ENCODE measurements at regions not wholly inside any gene's neighbourhood (a gene's known extent, or its start where the extent isn't known, plus 50 kb on each side); places are given as distances from the start of the nearest gene placed in this dataset.

DNA sequence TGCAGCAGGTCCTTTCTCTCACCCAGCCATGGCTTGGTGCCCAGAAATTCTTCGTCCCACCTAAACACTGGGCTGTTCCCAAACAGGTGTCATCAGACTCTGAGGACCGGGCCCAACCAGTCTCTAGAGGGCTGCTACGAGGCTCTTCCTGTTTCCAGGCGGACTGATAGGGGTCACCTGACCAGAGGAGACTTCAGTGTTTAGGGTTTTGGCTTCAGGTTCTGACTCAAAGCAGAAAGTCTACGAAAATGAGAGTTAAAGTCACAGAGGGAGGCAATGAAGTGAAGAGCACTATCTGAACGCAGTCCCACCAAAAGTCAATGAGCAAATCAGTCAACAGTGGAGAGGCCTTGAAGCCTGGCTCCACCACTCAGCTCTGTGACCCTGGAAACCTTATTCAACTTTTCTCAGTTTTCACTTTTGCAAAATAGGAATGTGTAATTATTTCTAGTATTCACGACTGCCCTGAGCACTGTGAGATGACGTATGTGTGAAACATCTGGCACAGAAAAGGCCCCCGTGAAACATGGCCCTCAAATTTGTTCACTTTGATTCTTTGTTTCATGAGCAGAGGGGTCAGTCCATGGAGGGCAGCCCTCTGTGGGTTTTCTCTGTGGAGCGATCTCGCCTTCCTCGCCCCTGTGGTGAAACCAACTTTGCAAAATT, 189.9 kb upstream of the PDE1C start:
- no peak overlapping the region for H3K4me3 ChIP-seq (ENCODE audit: low read length)
- TF ChIP-seq, protein P1, sequence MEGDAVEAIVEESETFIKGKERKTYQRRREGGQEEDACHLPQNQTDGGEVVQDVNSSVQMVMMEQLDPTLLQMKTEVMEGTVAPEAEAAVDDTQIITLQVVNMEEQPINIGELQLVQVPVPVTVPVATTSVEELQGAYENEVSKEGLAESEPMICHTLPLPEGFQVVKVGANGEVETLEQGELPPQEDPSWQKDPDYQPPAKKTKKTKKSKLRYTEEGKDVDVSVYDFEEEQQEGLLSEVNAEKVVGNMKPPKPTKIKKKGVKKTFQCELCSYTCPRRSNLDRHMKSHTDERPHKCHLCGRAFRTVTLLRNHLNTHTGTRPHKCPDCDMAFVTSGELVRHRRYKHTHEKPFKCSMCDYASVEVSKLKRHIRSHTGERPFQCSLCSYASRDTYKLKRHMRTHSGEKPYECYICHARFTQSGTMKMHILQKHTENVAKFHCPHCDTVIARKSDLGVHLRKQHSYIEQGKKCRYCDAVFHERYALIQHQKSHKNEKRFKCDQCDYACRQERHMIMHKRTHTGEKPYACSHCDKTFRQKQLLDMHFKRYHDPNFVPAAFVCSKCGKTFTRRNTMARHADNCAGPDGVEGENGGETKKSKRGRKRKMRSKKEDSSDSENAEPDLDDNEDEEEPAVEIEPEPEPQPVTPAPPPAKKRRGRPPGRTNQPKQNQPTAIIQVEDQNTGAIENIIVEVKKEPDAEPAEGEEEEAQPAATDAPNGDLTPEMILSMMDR (conservative IDR thresholded peaks at IDR 0.05; ENCODE audit: low read length), result no peak
- DNase-seq (ENCODE audit: low read depth), result no peak

DNA sequence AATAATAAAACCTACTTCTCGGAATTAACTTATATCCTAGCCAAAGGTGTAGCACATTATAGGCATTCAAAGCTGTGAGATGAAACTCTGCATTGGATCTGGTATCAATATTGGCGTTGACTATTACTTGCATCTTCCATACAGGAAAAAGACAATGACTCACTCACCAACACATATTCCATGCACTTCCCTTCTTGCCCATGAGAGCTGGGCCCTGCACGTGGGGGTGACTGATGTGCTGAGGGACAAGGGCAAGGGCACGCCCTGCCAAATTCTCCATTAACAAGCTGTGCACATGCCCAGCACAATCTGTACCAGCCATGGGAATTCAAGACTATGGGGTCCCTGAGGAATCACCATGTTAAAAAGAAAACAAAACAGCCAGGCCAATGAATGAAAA, 188.1 kb upstream of the PDE1C start:
- no peak overlapping the region for H3K4me3 ChIP-seq (ENCODE audit: low read length)
- no peak for DNase-seq (ENCODE audit: low read depth)
- TF ChIP-seq, protein P1 (conservative IDR thresholded peaks at IDR 0.05; ENCODE audit: low read length), result no peak

DNA sequence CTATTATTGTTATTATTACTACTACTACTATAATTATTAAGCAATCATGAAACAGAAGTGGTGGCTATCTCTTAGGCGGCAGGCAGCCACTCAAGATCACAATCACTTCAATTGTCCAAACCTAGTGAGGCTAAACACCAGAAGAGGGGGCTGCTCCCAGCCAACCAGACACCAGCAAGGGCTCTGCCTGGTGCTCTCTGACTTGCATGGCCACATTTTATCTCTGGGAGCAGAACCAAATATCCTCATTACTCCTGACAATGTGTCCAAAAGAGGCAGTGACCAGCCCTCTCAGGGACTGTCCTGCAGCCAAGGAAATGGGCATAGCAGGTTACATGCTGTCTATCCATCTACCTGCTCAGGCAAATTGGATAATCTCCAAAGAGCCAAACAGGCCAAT, 187.4 kb upstream of the PDE1C start:
- TF ChIP-seq, protein P1 (conservative IDR thresholded peaks at IDR 0.05; ENCODE audit: low read length), result no peak
- no peak for DNase-seq (ENCODE audit: low read depth)
- no peak overlapping the region for H3K4me3 ChIP-seq (ENCODE audit: low read length)

DNA sequence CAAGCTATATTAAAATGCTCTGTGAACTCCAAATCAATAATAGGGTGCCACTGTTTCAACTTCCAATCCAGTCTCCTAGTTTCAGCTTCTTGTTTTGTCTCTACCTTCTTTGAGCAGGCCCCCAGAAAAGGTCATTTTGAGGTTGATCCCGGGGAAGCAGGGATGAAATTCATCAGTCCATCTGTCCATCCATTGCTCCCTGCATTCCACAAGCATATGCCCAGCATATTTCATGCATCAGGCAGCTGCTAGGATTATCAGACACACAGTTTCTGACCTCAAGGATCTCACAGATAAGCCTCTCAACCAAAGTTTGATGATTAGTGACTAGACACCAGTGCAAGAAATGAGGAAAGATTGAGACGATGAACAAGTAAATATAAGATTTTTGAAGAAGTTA, 186.6 kb upstream of the PDE1C start:
- H3K4me3 ChIP-seq (ENCODE audit: low read length), result no peak overlapping the region
- DNase-seq (ENCODE audit: low read depth), result no peak
- TF ChIP-seq, protein P1 (conservative IDR thresholded peaks at IDR 0.05; ENCODE audit: low read length), result no peak

DNA sequence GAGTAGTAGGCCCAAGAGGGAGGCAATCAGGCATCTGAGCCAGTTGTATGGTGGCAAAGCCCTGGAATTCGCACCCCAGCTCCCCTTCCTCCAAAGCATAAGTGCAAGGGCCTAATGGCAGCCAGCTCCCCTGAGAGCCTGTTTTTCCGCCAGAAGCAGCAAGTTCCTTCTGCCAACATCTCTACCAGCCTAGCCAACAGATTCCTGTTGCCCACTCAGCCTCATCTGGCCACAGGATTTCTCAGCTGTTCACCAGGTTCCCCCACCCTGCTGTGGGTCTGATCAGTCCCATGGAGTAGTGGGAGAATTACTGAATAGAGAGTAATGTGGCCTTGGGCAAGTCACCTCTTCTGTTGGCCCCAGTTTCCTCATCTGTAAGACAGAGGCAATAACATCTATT, 186.2 kb upstream of the PDE1C start:
- TF ChIP-seq, protein P1 (conservative IDR thresholded peaks at IDR 0.05; ENCODE audit: low read length), result no peak
- H3K4me3 ChIP-seq (ENCODE audit: low read length), result no peak overlapping the region
- no peak for DNase-seq (ENCODE audit: low read depth)

DNA sequence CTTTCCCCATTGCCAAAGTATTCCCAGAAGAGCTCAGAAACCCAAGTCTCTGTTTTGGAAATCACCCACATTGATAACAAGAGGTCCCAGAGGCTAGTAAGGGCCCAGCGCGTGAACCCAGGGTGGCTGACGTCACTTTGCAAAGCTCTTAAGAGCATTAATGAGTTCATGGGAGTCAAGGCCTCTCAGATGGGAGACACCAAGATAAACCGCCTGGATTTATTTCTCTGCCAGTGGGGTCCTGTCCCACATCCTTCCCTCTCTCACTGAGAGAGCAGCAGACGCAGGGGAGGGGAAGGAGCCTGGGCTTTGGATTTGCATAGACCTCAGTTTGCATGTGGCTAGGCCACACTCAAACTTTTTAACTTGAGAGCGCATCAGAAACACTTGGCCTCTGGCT, 184.8 kb upstream of the PDE1C start:
- no peak overlapping the region for H3K4me3 ChIP-seq (ENCODE audit: low read length)
- TF ChIP-seq, protein P1 (conservative IDR thresholded peaks at IDR 0.05; ENCODE audit: low read length), result no peak
- no peak for DNase-seq (ENCODE audit: low read depth)

DNA sequence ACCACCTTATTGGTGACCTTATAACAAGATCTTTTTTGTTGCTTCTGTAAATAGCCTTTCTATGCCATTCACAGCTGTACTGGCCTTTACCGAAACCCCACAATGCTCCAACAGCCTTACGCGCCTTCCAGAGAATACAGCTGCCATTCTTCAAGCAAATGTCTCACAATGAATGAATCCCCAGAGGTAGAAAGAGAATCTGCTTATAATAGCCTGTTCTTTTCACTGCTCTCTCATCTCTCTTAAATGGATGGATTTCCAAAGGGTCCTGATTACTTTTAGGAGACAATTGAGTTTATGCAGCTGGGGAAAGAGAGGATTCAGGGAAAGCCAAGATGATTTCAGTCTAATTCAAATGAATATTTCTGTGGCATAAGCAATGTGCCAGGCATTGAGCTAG, 183.1 kb upstream of the PDE1C start:
- DNase-seq (ENCODE audit: low read depth), result no peak
- TF ChIP-seq, protein P1 (conservative IDR thresholded peaks at IDR 0.05; ENCODE audit: low read length), result no peak
- no peak overlapping the region for H3K4me3 ChIP-seq (ENCODE audit: low read length)
